ENCODE measurements at regions not wholly inside any gene's neighbourhood (a gene's known extent, or its start where the extent isn't known, plus 50 kb on each side); places are given as distances from the start of the nearest gene placed in this dataset.

GRCh38 chr12:25376985-25377384 lies 126.3 kb upstream of the KRAS start:
- no peak for TF ChIP-seq CTCF (IDR thresholded peaks at IDR 0.05; ENCODE audit: extremely low read depth in 1 of 2, insufficient read depth in 1 of 2, low read depth in 1 of 2, low read length in 2 of 2)
- no peak for TF ChIP-seq MYC (IDR thresholded peaks at IDR 0.05; ENCODE audit: low read depth, low read length)
- no peak for TF ChIP-seq EZH2 (IDR thresholded peaks at IDR 0.05; ENCODE audit: borderline replicate concordance, low read depth, low read length, severe bottlenecking)
- TF ChIP-seq POLR2AphosphoS5 (IDR thresholded peaks at IDR 0.05; ENCODE audit: insufficient read depth, low read depth, low read length), result no peak
- no peak for TF ChIP-seq POLR2A (IDR thresholded peaks at IDR 0.05; ENCODE audit: low read depth, low read length)
- no peak for TF ChIP-seq MAX (IDR thresholded peaks at IDR 0.05; ENCODE audit: insufficient read depth, insufficient read length)
- TF ChIP-seq GATA2 (IDR thresholded peaks at IDR 0.05; ENCODE audit: insufficient read depth, insufficient read length, low read depth, low read length), result no peak
- TF ChIP-seq JUN (IDR thresholded peaks at IDR 0.05; ENCODE audit: borderline replicate concordance, insufficient read depth, insufficient read length, low read depth), result no peak
- no peak for TF ChIP-seq FOS (IDR thresholded peaks at IDR 0.05; ENCODE audit: borderline replicate concordance, insufficient read depth, low read length)

Data from endothelial cell of umbilical vein (primary cell).